ENCODE measurements at regions not wholly inside any gene's neighbourhood (a gene's known extent, or its start where the extent isn't known, plus 50 kb on each side); places are given as distances from the start of the nearest gene placed in this dataset.
A peak's percentile ranks its signal among the peaks of the same experiment; 100 is the strongest.
"Not testable (repeated sequence)": the region's sequence is repeated elsewhere in the genome, so short reads cannot be mapped to it uniquely, and the experiment has no call there.

DNA sequence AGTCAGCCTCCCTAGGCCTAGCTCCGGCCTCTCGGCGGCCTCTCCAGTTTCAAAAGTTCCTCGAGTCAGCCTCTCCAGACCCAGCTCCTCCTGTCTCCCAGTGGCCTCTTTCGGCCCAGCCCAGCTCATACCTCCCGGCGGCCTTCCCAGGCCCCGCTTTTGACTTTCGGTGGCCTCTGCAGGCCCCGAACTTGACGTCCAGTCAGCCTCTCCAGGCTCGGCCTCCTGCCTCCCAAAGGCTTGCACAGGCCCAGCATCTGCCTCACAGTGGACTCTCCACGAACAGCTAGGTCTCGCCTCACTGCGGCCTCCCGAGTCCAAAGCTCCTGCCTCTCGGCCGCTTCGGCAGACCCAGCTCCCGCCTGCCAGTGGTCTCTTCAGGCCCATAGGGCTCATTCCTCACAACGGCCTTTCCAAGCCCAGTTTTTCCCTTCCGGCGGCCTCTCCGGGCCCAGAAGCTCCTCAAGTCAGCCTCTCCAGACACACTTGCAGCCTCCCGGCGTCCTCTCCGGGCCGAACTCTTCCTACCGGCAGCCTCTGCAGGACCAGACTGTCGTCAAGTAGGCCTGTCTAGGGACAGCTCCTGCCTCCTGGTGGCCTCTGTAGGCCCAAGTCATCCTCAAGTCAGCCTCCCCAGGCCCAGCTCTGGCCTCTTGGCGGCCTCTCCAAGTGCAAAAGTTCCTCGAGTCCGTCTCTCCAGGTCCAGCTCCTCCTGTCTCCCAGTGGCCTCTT is 249.9 kb upstream of the ZNF722 start:
- not testable (repeated sequence) for DNase-seq

- not testable (repeated sequence) for DNase-seq
These were observed 246.2 kb upstream of the ZNF722 start for GRCh38 chr7:63752446-63752845.

DNA sequence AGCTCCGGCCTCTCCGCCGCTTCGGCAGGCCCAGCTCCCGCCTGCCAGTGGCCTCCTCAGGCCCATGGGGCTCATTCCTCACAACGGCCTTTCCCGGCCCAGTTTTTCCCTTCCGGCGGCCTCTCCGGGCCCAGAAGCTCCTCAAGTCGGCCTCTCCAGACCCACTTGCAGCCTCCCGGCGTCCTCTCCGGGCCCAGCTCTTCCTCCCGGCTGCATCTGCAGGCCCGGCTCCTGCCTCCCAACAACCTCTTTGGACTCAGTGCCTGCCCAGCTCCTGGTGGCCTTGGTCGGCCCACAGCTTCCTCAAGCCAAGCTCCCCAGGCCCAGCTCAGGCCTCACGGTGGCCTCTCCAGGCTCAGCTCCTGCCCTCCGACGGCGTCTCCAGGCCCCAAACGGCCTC is 245.5 kb upstream of the ZNF722 start:
- DNase-seq, result not testable (repeated sequence)

DNA sequence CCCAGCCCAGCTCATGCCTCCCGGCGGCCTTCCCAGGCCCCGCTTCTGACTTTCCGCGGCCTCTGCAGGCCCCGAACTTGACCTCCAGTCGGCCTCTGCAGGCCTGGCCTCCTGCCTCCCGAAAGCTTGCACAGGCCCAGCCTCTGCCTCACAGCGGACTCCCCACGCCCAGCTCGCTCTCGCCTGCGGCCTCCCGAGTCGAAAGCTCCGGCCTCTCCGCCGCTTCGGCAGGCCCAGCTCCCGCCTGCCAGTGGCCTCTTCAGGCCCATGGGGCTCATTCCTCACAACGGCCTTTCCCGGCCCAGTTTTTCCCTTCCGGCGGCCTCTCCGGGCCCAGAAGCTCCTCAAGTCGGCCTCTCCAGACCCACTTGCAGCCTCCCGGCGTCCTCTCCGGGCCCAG is 238.4 kb upstream of the ZNF722 start:
- not testable (repeated sequence) for DNase-seq

GRCh38 chr7:63765541-63765940 is 233.1 kb upstream of the ZNF722 start:
- DNase-seq, result not testable (repeated sequence)

DNA sequence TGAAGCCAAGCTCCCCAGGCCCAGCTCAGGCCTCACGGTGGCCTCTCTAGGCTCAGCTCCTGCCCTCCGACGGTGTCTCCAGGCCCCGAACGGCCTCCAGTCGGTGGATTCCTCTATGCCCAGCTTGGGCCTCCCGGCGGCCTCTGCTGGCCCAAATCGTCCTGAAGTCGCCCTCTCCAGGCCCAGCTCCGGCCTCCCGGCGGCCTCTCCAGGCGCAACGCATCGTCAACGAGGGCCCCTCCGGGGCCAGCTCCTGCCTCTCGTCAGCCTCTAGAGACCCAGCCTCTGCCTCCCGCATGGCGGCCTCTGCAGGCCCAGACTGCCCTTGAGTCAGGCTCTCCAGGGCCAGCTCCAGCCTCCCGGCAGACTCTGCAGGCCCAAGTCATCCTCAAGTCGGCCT is 232.5 kb upstream of the ZNF722 start:
- DNase-seq, result not testable (repeated sequence)

DNA sequence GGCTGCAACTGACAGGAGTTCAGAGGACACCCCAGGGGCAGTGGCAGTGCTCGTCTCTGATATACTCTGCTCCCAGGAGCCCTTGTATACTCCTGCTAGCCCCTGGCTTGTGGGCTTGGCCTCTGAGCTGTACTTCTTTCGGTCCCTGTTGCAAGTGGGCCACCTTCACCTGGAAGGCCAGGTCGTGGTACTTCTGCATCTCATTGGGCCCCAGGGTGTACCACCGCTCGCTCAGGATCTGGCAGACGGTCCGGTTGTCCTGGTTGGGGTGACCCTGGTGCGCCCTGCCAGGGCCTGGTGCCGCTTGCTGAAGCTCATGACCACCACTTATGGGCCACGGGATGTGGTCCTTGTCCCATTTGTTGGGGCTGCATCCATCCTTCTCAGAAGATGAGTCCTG is 228.5 kb upstream of the ZNF722 start:
- not testable (repeated sequence) for DNase-seq

DNA sequence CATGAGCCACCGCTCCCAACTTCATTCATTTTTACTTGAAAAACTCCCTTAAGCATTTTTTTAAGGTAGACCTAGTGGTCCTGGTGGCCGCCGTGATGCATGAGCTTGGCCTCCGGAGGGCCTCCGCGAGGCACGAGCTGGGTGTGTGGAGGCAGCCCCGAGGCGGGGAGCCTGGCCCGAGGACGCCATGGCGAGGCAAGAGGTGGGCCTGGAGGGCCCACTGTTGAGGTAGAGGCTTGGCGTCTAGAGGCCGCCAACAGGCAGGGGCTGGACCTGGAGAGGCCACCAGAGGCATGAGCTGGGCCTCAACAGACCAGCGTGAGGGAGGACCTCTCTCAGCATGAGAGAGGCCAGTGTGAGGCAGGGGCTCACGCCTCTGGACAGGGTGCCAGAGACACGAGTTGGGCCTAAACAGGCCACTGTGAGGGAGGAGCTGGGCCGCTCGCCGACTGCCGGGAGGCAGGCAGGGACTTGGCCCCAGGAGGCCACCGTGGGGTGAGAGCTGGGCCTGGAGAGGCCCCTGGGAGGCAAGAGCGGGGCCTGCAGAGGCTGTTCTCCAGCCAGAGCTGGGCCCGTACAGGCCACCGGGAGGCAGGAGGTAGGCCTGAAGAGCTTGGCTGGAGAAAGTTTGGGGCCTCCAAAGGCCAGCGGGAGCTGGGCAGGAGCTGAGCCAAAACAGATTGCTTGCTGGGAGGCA is 227.1 kb upstream of the ZNF722 start:
- not testable (repeated sequence) for DNase-seq

GRCh38 chr7:63789378-63790176 is 209.1 kb upstream of the ZNF722 start:
- peak; percentile 8 for DNase-seq

GRCh38 chr7:63790177-63790763 is 208.4 kb upstream of the ZNF722 start:
- DNase-seq, result not testable (repeated sequence)

All from stimulated activated CD4-positive, alpha-beta T cell treated with anti-CD3 and anti-CD28 coated beads, Interleukin-4, amount 100 ng/mL, for 1 hour (primary cell).